RPMI8226 (cell line): ENCODE measurements at regions not wholly inside any gene's neighbourhood (a gene's known extent, or its start where the extent isn't known, plus 50 kb on each side); places are given as distances from the start of the nearest gene placed in this dataset.

ENCODE experiments used
- DNase-seq: peaks from one replicate; pipeline ENCODE4 v3.0.0-alpha.2; 2015

- no peak for DNase-seq
Measured at GRCh38 chr9:99366183-99366582, 144.1 kb downstream of the SEC61B start.

GRCh38 chr9:99366621-99367020 is 144.5 kb downstream of the SEC61B start:
- DNase-seq, result no peak

GRCh38 chr9:99368341-99369326 is 146.6 kb downstream of the SEC61B start:
- peak; percentile 18 for DNase-seq

- no peak for DNase-seq
Measured at GRCh38 chr9:99369327-99369722, 147.2 kb downstream of the SEC61B start.

GRCh38 chr9:99370376-99370775 is 148.3 kb downstream of the SEC61B start:
- no peak for DNase-seq

GRCh38 chr9:99371376-99371775 is 149.3 kb downstream of the SEC61B start:
- no peak for DNase-seq

- DNase-seq, result peak; percentile 22
Measured at GRCh38 chr9:99373912-99374311, 151.8 kb downstream of the SEC61B start.

- DNase-seq, result no peak
Measured at GRCh38 chr9:99374793-99375192, 152.7 kb downstream of the SEC61B start.

GRCh38 chr9:99375481-99375880 is 153.4 kb downstream of the SEC61B start:
- no peak for DNase-seq

- DNase-seq, result no peak
Measured at GRCh38 chr9:99377790-99378775, 156.0 kb downstream of the SEC61B start.

GRCh38 chr9:99383536-99383935 is 161.5 kb downstream of the SEC61B start:
- DNase-seq, result no peak

- no peak for DNase-seq
Measured at GRCh38 chr9:99385215-99385614, 163.1 kb downstream of the SEC61B start.

GRCh38 chr9:99385814-99386279 is 163.8 kb downstream of the SEC61B start:
- DNase-seq, result no peak

- DNase-seq, result no peak
Measured at GRCh38 chr9:99387431-99387830, 165.3 kb downstream of the SEC61B start.

- DNase-seq, result no peak
Measured at GRCh38 chr9:99389087-99390033, 167.3 kb downstream of the SEC61B start.

- no peak for DNase-seq
Measured at GRCh38 chr9:99391937-99392594, 170.0 kb downstream of the SEC61B start.

GRCh38 chr9:99392986-99393385 is 170.9 kb downstream of the SEC61B start:
- no peak for DNase-seq

- DNase-seq, result no peak
Measured at GRCh38 chr9:99393993-99394392, 171.9 kb downstream of the SEC61B start.

- no peak for DNase-seq
Measured at GRCh38 chr9:99398241-99398640, 176.2 kb downstream of the SEC61B start.

- no peak for DNase-seq
Measured at GRCh38 chr9:99399474-99399873, 177.4 kb downstream of the SEC61B start.

GRCh38 chr9:99400184-99400731 is 178.2 kb downstream of the SEC61B start:
- no peak for DNase-seq
